HPDE6-E6E7 (cell line): ENCODE measurements at regions not wholly inside any gene's neighbourhood (a gene's known extent, or its start where the extent isn't known, plus 50 kb on each side); places are given as distances from the start of the nearest gene placed in this dataset.
"Not testable (repeated sequence)": the region's sequence is repeated elsewhere in the genome, so short reads cannot be mapped to it uniquely, and the experiment has no call there.

Experiments used
- DNase-seq: peaks from one replicate; pipeline ENCODE4 v3.0.0; 2011; ENCODE audit warnings: missing footprints; ENCODE audit errors: extremely low spot score

DNA sequence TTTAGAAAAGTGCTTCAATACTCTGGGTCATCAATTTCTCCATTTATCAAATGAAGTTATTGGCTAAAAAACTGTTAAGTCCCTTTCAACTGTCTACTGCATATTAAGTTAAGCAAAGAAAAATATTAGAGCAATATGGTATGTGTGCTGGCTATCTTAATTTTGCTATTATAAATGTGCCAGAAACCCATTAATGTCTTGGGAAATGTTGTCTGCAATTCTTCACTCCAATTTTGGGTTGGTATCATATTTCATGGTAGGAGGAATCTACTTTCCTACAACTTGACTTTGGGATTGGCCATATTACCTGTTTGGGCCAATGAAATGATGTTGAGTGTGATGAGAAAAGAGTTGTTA is 1063.9 kb downstream of the PLA2G4A start:
- no peak for DNase-seq

- no peak for DNase-seq
Observed at GRCh38 chr1:187893471-187893870, 1064.7 kb downstream of the PLA2G4A start.

- DNase-seq = no peak
Observed at GRCh38 chr1:187894349-187894748, 1065.6 kb downstream of the PLA2G4A start.

GRCh38 chr1:187903223-187903622 is 1074.5 kb downstream of the PLA2G4A start:
- no peak for DNase-seq

GRCh38 chr1:187909382-187909781 is 1080.6 kb downstream of the PLA2G4A start:
- peak; percentile 50 for DNase-seq

DNA sequence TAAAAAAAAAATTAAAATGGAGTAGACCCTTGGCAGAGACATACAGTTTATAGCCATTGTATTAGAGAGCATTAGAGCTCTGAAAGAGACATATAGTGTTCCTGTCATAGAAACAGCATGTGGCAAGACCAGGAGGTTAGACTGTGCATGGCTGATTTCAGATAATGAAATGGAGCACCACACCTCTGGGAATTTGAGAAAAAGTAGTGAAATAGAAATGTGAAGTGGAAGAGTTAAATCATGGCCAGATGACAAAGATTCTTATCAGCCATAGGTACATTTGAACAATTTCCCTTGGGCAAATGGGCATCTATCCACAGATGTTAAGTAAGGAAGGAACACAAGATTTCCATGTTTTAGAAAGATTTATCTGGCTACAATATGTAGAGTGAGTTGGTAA is 1083.1 kb downstream of the PLA2G4A start:
- DNase-seq = no peak

- DNase-seq = no peak
Observed at GRCh38 chr1:187920976-187921375, 1092.2 kb downstream of the PLA2G4A start.

DNA sequence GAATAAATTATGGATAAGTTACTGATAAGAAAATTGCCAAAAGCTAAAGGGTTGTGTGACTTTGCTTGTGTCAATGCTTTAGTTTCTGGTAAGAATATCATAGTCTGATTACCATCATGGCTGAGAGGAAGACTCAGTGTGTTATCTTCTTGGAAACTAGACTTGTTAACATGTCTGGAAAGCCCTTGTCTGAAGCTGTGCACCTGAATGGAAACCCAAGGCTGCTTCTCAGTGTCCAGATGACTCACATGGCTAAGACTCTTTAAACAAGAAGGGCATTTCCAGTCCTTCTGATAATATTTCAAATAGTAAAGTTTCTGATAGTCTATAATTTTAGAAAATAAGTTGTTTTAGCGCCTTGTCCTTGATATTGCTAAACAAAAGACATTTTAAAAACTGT is 1092.7 kb downstream of the PLA2G4A start:
- no peak for DNase-seq

GRCh38 chr1:187922255-187922654 is 1093.5 kb downstream of the PLA2G4A start:
- DNase-seq = no peak

- DNase-seq = no peak
Observed at GRCh38 chr1:187924252-187924651, 1095.5 kb downstream of the PLA2G4A start.

GRCh38 chr1:187928288-187928687 is 1099.5 kb downstream of the PLA2G4A start:
- DNase-seq = peak; percentile 14

- DNase-seq = no peak
Observed at GRCh38 chr1:187928696-187929095, 1099.9 kb downstream of the PLA2G4A start.

GRCh38 chr1:187931776-187932175 is 1103.0 kb downstream of the PLA2G4A start:
- no peak for DNase-seq

- DNase-seq = no peak
Observed at GRCh38 chr1:187933562-187934419, 1105.0 kb downstream of the PLA2G4A start.

GRCh38 chr1:187936667-187937066 is 1107.9 kb downstream of the PLA2G4A start:
- no peak for DNase-seq

DNA sequence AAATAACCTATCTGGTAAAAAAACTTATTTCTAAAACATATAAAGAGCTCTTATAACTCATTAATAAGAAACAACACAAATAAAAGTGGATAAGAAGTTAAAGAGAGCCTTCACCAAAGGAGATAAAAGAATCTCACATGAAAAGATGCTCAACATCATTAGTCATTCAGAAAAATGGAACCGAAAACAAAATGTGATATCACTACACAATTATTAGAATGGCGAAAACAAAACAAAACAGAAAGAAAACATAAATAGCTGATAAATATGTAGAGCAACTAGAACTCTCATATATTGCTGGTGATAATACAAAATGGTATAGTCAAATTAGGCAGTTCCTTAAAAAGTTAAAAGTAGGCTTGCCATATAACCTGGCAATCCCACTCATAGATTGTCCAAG is 1109.3 kb downstream of the PLA2G4A start:
- no peak for DNase-seq

GRCh38 chr1:187942986-187943385 is 1114.2 kb downstream of the PLA2G4A start:
- no peak for DNase-seq

GRCh38 chr1:187943606-187944403 is 1115.1 kb downstream of the PLA2G4A start:
- no peak for DNase-seq

- not testable (repeated sequence) for DNase-seq
Observed at GRCh38 chr1:187946661-187947060, 1117.9 kb downstream of the PLA2G4A start.

DNA sequence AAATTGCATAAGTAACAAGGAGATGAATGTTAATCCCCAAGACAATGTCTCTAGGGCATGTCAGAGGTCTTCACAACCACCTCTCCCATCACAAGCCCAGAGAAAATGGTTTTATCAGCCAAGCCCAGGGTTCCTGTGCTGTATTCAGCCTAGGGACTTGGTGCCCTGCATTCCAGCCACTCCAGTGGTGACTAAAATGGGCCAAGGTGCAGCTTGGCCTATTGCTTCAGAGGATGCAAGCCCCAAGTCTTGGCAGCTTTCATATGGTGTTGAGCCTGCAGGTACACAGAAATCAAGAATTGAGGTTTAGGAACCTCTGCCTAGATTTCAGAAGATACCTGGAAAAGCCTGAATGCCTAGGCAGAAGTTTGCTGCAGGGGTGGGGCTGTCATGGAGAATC is 1118.6 kb downstream of the PLA2G4A start:
- no peak for DNase-seq

DNA sequence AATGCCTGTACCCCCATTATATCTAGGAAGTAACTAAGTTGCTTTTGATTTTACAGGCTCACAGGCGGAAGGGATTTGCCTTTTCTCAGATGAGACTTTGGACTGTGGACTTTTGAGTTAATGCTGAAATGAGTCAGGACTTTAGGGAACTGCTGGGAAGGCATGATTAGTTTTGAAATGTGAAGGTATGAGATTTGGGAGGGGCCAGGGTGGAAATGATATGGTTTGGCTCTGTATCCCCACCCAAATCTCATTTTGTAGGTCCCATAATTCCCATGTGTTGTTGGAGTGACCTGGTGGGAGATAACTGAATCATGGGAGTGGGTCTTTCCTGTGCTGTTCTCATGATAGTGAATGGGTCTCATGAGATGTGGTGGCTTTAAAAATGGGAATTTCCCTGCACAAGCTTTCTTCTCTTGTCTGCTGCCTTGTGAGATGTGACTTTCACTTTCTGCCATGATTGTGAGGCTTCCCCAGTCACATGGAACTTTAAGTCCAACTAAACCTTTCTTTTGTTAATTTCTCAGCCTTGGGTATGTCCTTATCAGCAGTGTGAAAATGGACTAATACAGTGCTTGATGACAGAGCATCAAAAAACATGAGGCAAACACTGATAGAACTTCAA is 1119.5 kb downstream of the PLA2G4A start:
- no peak for DNase-seq

DNA sequence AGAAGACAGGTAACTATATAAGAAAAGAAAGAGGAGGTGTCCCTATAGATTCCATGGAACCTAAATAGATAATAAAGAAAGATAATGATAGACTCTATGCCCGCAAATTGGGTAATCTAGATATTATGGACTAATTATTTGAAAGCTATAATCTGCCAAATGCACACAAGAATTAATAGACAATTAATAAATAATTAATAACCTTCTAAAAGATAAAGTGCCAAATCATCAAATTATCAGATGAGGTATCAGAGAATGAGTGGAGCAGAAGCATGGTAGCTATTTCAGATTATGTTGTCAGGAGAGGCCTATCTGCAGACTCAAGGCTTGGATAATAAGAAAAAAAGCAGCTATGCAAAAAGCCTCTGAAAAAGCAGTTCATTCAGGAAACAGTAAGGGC is 1120.8 kb downstream of the PLA2G4A start:
- DNase-seq = no peak

DNA sequence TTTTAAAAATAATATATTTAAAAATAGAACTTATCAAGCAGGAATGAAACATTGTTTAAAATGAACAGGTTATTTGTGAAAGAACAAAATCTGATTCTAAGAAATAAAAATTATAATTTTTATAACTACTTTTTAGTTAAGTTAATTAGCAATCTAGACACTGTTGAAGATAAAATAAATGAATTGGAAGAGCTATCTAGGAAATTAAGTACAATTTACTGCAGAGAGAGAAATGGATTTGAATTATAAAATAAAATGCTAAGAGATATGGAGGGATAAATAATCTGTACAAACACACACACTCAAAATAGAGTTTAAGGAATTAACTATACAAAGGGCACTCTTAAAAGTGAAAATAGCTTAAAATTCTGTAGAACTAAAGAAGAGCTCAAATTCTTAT is 1123.1 kb downstream of the PLA2G4A start:
- DNase-seq = no peak
